Cardiac muscle cell (in vitro differentiated cells and primary cell): ENCODE measurements at regions not wholly inside any gene's neighbourhood (a gene's known extent, or its start where the extent isn't known, plus 50 kb on each side); places are given as distances from the start of the nearest gene placed in this dataset.

Experiments used
- DNase-seq, 2 donors: peaks; one replicate each; pipeline versions ENCODE4 v3.0.0 to v3.0.0-alpha.2; 2010 to 2017; ENCODE audit warnings: low read depth in 1 of 2, low spot score in 1 of 2
- H3K27ac ChIP-seq: fragments of 200-600 bp; sonication (generic); 2 replicates; pipeline ENCODE4 v1.5.1; 2016
- H3K27me3 ChIP-seq: fragments of 200-600 bp; sonication (generic); 2 replicates; pipeline ENCODE4 v1.6.0; 2016; ENCODE audit warnings: control low read depth
- H3K36me3 ChIP-seq: fragments of 200-600 bp; sonication (generic); 2 replicates; pipeline ENCODE4 v1.5.1; 2016; ENCODE audit warnings: control low read depth
- H3K4me1 ChIP-seq: fragments of 200-600 bp; sonication (generic); 2 replicates; pipeline ENCODE4 v1.8.1; 2017; ENCODE audit warnings: low read depth, mild to moderate bottlenecking, mixed run types
- H3K4me3 ChIP-seq: fragments of 200-600 bp; sonication (generic); 2 replicates; pipeline ENCODE4 v1.5.1; 2016; ENCODE audit warnings: mild to moderate bottlenecking
- H3K9me3 ChIP-seq: fragments of 200-600 bp; sonication (generic); 2 replicates; pipeline ENCODE4 v1.5.1; 2017; ENCODE audit warnings: low read depth, mild to moderate bottlenecking, control low read depth
- TF ChIP-seq, protein P1 (sequence below): IDR thresholded peaks from 2 replicates; pipeline ENCODE4 v1.5.1; 2012; ENCODE audit warnings: low read depth, mild to moderate bottlenecking, low read length

- DNase-seq = no peak
- Histone ChIP-seq H3K9me3 (no peaks in the 10 kb centered on the region), H3K27me3 (peaks cover 3% of the 10 kb centered on the region), H3K4me3 (no peak overlapping the region), H3K27ac (no peak overlapping the region), H3K36me3 (no peaks in the 10 kb centered on the region), H3K4me1 (no peaks in the 10 kb centered on the region)
- TF ChIP-seq, protein P1, sequence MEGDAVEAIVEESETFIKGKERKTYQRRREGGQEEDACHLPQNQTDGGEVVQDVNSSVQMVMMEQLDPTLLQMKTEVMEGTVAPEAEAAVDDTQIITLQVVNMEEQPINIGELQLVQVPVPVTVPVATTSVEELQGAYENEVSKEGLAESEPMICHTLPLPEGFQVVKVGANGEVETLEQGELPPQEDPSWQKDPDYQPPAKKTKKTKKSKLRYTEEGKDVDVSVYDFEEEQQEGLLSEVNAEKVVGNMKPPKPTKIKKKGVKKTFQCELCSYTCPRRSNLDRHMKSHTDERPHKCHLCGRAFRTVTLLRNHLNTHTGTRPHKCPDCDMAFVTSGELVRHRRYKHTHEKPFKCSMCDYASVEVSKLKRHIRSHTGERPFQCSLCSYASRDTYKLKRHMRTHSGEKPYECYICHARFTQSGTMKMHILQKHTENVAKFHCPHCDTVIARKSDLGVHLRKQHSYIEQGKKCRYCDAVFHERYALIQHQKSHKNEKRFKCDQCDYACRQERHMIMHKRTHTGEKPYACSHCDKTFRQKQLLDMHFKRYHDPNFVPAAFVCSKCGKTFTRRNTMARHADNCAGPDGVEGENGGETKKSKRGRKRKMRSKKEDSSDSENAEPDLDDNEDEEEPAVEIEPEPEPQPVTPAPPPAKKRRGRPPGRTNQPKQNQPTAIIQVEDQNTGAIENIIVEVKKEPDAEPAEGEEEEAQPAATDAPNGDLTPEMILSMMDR = no peak
Observed at GRCh38 chr2:128565441-128565840, 246.8 kb upstream of the HS6ST1 start.

- TF ChIP-seq, protein P1 = no peak
- H3K9me3 ChIP-seq = no peaks in the 10 kb centered on the region
- no peak overlapping the region for H3K4me3 ChIP-seq
- no peak for DNase-seq
- no peaks in the 10 kb centered on the region for H3K4me1 ChIP-seq
- no peaks in the 10 kb centered on the region for H3K36me3 ChIP-seq
- H3K27ac ChIP-seq = no peak overlapping the region
- peaks cover 3% of the 10 kb centered on the region for H3K27me3 ChIP-seq
Observed at GRCh38 chr2:128566671-128567070, 248.0 kb upstream of the HS6ST1 start.

GRCh38 chr2:128568106-128568505 is 249.4 kb upstream of the HS6ST1 start:
- H3K4me1 ChIP-seq = no peaks in the 10 kb centered on the region
- no peak overlapping the region for H3K27ac ChIP-seq
- H3K27me3 ChIP-seq = peaks cover 8% of the 10 kb centered on the region
- TF ChIP-seq, protein P1 = no peak
- no peak overlapping the region for H3K4me3 ChIP-seq
- no peaks in the 10 kb centered on the region for H3K9me3 ChIP-seq
- peak in 1 of 2 donors; percentile 24 for DNase-seq
- no peaks in the 10 kb centered on the region for H3K36me3 ChIP-seq

DNA sequence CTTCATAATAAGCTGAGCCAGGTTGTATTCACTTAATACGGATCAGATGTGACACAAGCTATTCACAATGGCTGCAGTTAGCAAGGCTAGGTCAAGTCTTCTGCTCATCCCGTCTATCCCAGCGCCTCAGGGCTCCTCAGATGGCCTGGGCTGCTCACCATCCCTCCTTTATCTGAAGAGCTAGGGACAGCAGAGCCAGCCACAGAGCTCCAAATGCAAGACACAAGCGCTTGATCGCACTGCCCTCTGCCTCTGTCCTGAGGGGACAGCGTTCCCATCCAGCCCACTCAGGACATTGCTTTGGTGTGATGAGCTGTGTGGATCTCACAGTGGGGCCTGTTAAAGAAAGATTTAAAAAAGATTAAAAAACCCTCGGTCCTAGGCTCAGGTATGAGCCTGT is 254.4 kb upstream of the HS6ST1 start:
- H3K4me1 ChIP-seq = no peaks in the 10 kb centered on the region
- no peaks in the 10 kb centered on the region for H3K36me3 ChIP-seq
- H3K27ac ChIP-seq = no peak overlapping the region
- H3K9me3 ChIP-seq = no peaks in the 10 kb centered on the region
- no peak overlapping the region for H3K4me3 ChIP-seq
- DNase-seq = no peak
- peaks cover 31% of the 10 kb centered on the region for H3K27me3 ChIP-seq
- TF ChIP-seq, protein P1 = no peak

DNA sequence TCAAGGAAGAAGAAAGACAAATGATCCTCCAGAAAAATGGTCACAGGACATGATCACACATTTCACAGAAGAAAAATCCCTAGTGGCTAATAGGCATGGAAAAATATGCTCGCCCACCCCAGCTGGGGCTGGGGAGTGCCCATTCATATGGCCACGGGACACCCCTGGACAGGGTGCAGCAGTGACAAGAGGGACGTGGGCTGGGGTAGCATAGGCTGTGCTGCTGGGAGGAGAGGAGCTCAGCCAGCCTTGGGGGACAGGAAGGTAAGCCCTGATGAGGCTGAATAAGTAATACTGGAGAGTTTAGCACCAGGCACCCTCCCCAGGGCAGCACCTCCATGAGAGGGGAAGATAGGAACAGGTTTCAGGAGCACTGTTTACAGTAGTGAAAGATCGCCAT is 254.9 kb upstream of the HS6ST1 start:
- DNase-seq = no peak
- H3K4me1 ChIP-seq = no peaks in the 10 kb centered on the region
- H3K36me3 ChIP-seq = no peaks in the 10 kb centered on the region
- TF ChIP-seq, protein P1 = no peak
- H3K27ac ChIP-seq = no peak overlapping the region
- H3K9me3 ChIP-seq = no peaks in the 10 kb centered on the region
- peaks cover 34% of the 10 kb centered on the region for H3K27me3 ChIP-seq
- no peak overlapping the region for H3K4me3 ChIP-seq
